HG03175 (cell line): ENCODE measurements at regions not wholly inside any gene's neighbourhood (a gene's known extent, or its start where the extent isn't known, plus 50 kb on each side); places are given as distances from the start of the nearest gene placed in this dataset.

Experiments
- ATAC-seq: cut with Tn5 transposase; IDR thresholded peaks from one replicate; pipeline ENCODE4 v1.9.1; 2021; ENCODE audit warnings: mild to moderate bottlenecking, moderate library complexity; ENCODE audit not compliant: unreplicated experiment

GRCh38 chr16:48850097-48850770 lies 240.3 kb upstream of the N4BP1 start:
- ATAC-seq = no peak

- no peak for ATAC-seq
These were observed 236.3 kb upstream of the N4BP1 start for GRCh38 chr16:48846277-48846676.

GRCh38 chr16:48845261-48845660 lies 235.3 kb upstream of the N4BP1 start:
- no peak for ATAC-seq

- ATAC-seq = no peak
These were observed 228.4 kb upstream of the N4BP1 start for GRCh38 chr16:48838349-48838748.

GRCh38 chr16:48836636-48837035 lies 226.7 kb upstream of the N4BP1 start:
- ATAC-seq = no peak

GRCh38 chr16:48836067-48836466 lies 226.1 kb upstream of the N4BP1 start:
- ATAC-seq = no peak

GRCh38 chr16:48834576-48834975 lies 224.6 kb upstream of the N4BP1 start:
- ATAC-seq = no peak

- ATAC-seq = no peak
These were observed 223.5 kb upstream of the N4BP1 start for GRCh38 chr16:48833461-48833860.

GRCh38 chr16:48831076-48831722 lies 221.2 kb upstream of the N4BP1 start:
- no peak for ATAC-seq

GRCh38 chr16:48829336-48830310 lies 219.6 kb upstream of the N4BP1 start:
- no peak for ATAC-seq

- ATAC-seq = no peak
These were observed 214.3 kb upstream of the N4BP1 start for GRCh38 chr16:48824271-48824670.

- no peak for ATAC-seq
These were observed 212.5 kb upstream of the N4BP1 start for GRCh38 chr16:48822431-48822830.

- no peak for ATAC-seq
These were observed 210.4 kb upstream of the N4BP1 start for GRCh38 chr16:48820379-48820778.

- ATAC-seq = no peak
These were observed 208.3 kb upstream of the N4BP1 start for GRCh38 chr16:48818257-48818656.

- ATAC-seq = no peak
These were observed 207.1 kb upstream of the N4BP1 start for GRCh38 chr16:48817032-48817431.

GRCh38 chr16:48816393-48816792 lies 206.4 kb upstream of the N4BP1 start:
- ATAC-seq = no peak

- ATAC-seq = no peak
These were observed 205.0 kb upstream of the N4BP1 start for GRCh38 chr16:48814994-48815393.

- ATAC-seq = no peak
These were observed 203.5 kb upstream of the N4BP1 start for GRCh38 chr16:48813485-48813884.

- no peak for ATAC-seq
These were observed 202.9 kb upstream of the N4BP1 start for GRCh38 chr16:48812856-48813255.

- ATAC-seq = no peak
These were observed 201.5 kb upstream of the N4BP1 start for GRCh38 chr16:48811478-48811877.

- no peak for ATAC-seq
These were observed 200.9 kb upstream of the N4BP1 start for GRCh38 chr16:48810803-48811453.
